Keratinocyte (primary cell): ENCODE measurements at regions not wholly inside any gene's neighbourhood (a gene's known extent, or its start where the extent isn't known, plus 50 kb on each side); places are given as distances from the start of the nearest gene placed in this dataset.

ENCODE experiments used
- CTCF ChIP-seq, 3 experiments: IDR thresholded peaks in 1 of 3; conservative IDR thresholded peaks in 1 of 3; optimal IDR thresholded peaks in 1 of 3; 2 replicates in 2 of 3; 3 replicates in 1 of 3; pipeline versions ENCODE3 to v1.5.1; 2011; ENCODE audit warnings: low read length in 3 of 3, mild to moderate bottlenecking in 3 of 3, moderate library complexity in 2 of 3, control low read depth in 1 of 3, inconsistent platforms in 1 of 3; ENCODE audit not compliant: insufficient read depth in 2 of 3; ENCODE audit errors: extremely low read depth in 1 of 3
- EZH2 ChIP-seq: IDR thresholded peaks from one replicate; pipeline ENCODE4 v1.6.1; 2012; ENCODE audit warnings: inconsistent platforms, mild to moderate bottlenecking, low read length, moderate library complexity

- TF ChIP-seq CTCF (optimal IDR thresholded peaks at IDR 0.05 in 1 of 3, IDR thresholded peaks at IDR 0.05 in 1 of 3, conservative IDR thresholded peaks at IDR 0.05 in 1 of 3; ENCODE audit: extremely low read depth in 1 of 3, insufficient read depth in 2 of 3, low read length in 3 of 3) (no peak), EZH2 (no peak)
Observed at GRCh38 chr20:20977786-20978185, 128.4 kb downstream of the LINC00237 start.
